Heart right ventricle (tissue), 16 donors: ENCODE measurements at regions not wholly inside any gene's neighbourhood (a gene's known extent, or its start where the extent isn't known, plus 50 kb on each side); places are given as distances from the start of the nearest gene placed in this dataset.
"Not testable (repeated sequence)": the region's sequence is repeated elsewhere in the genome, so short reads cannot be mapped to it uniquely, and the experiment has no call there.

Source experiments
- ATAC-seq, 8 donors: fragments of 200-7000 bp; cut with Tn5 transposase; one replicate each; pipeline ENCODE4 v1.9.1; 2020; ENCODE audit warnings: mild to moderate bottlenecking in 8 of 8, moderate library complexity in 8 of 8, moderate number of reproducible peaks in 1 of 8
- DNase-seq, 2 donors: peaks; one replicate each; pipeline ENCODE4 v3.0.0-alpha.2; 2020
- H3K27ac ChIP-seq, 10 donors: fragments of 200-600 bp; sonication (generic) in 2 of 10; one replicate each; pipeline versions ENCODE4 v1.5.0 to v1.8.0; 2020 to 2022; ENCODE audit warnings: mild to moderate bottlenecking in 3 of 10
- H3K27me3 ChIP-seq, 7 donors: fragments of 200-600 bp; one replicate each; pipeline ENCODE4 v1.8.0; 2021 to 2022; ENCODE audit warnings: mild to moderate bottlenecking in 2 of 7
- H3K36me3 ChIP-seq, 9 donors: fragments of 200-600 bp; sonication (generic) in 1 of 9; one replicate each; pipeline versions ENCODE4 v1.5.0 to v1.8.0; 2020 to 2022; ENCODE audit warnings: mild to moderate bottlenecking in 2 of 9
- H3K4me1 ChIP-seq, 9 donors: fragments of 200-600 bp; sonication (generic) in 1 of 9; one replicate each; pipeline versions ENCODE4 v1.5.0 to v1.8.0; 2020 to 2022; ENCODE audit warnings: mild to moderate bottlenecking in 4 of 9
- H3K4me3 ChIP-seq, 10 donors: fragments of 200-600 bp; sonication (generic) in 2 of 10; one replicate each; pipeline versions ENCODE4 v1.5.0 to v1.8.0; 2020 to 2022; ENCODE audit warnings: mild to moderate bottlenecking in 7 of 10, moderate library complexity in 2 of 10
- H3K9me3 ChIP-seq, 11 donors: fragments of 200-600 bp in 10 of 11; sonication (generic) in 2 of 11; one replicate each; pipeline versions ENCODE4 v1.5.0 to v1.8.0; 2013 to 2022; ENCODE audit warnings: mild to moderate bottlenecking in 2 of 11, control low read depth in 1 of 11, moderate library complexity in 1 of 11
- CTCF ChIP-seq, 9 donors: fragments of 200-600 bp; sonication (generic) in 2 of 9; IDR thresholded peaks; one replicate each; pipeline versions ENCODE4 v1.5.0 to v1.8.0; 2021 to 2022; ENCODE audit warnings: antibody characterized with exemption in 9 of 9, mild to moderate bottlenecking in 5 of 9, moderate library complexity in 1 of 9
- WGBS, 2 donors: extraction: QIAGEN DNeasy Blood & Tissue Kit; methylation state at CpG; one replicate each; pipeline ENCODE4 v1.1.7; 2013; ENCODE audit warnings: inconsistent platforms in 1 of 2; 5-methylcytosine and 5-hydroxymethylcytosine counted together
- intact Hi-C, 10 donors: fragments of 100-400 bp; cut with DNase I; formaldehyde crosslinking; loops; one replicate each; pipeline versions ENCODE4 v1.11.1 to v1.14.2; 2022
- donor health status: Arrhythmogenic right ventricular cardiomyopathy.
- donor health status: ischemic (EF 13 %, LVEDD 7.1; RV severe dilation, severe dysfunction).
- donor health status: healthy with polysubstance abuse.
- donor health status: DM: no; HTN: yes; CAD: no.
- donor health status: DM: no; HTN: no; CAD: no.
- donor health status: ischemic (EF 25% LVEDD 6.9; RV normal size, moderate dysfunction).
- donor health status: ischemic (EF 25% LVEDD 5.7; RV mildly dilated, moderate dysfunction).
- donor health status: healthy.
- donor health status: DM: yes; HTN: yes; CAD: no.
- donor health status: Ischemic cardiomyopathy.
- donor health status: ischemic (EF 35%, LVEDD 5.7; RV mildly dilated, moderate dysfunction).
- donor health status: nonischemic (EF 11% LVEDD 7.7; RV severe dilation, severe dysfunction).
- donor health status: DM: yes; HTN: yes; CAD: no.
- donor health status: PGD.
- donor health status: ischemic (EF 29% LVEDD 5.4; RV normal size, mild dysfunction).
- donor health status: nonischemic (EF 23%, LVEDD 6.1; RV moderate dilation, normal function).

DNA sequence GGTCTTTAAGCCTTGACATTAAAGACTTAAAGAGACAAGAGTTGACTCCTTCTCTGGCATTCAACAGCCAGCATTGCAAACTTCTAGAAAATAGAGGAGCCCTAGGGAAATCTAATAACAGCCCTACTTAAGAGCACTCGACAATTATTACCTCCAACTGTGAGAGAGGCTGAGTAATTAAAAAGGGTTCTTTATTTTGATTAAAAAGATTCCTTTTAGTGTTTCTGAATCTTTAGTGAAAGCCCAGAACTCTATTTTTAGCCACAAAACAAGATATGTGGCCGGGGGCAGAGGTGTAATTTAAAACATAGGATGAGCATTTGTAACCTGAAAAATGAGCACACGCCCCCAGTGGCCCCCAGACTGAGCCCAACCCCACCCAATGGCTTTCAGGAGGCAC is 222.3 kb downstream of the SMAD2 start:
- no peak overlapping the region for H3K4me3 ChIP-seq
- no peaks in the 10 kb centered on the region for H3K9me3 ChIP-seq
- intact Hi-C loops, result no loop called here
- 62 to 67% methylated on average over 3 of the region's 3 CpGs for WGBS, 2 donors
- no peak for TF ChIP-seq CTCF (IDR thresholded peaks at IDR 0.05)
- no peaks in the 10 kb centered on the region for H3K36me3 ChIP-seq
- no peak for DNase-seq
- no peak overlapping the region for H3K27ac ChIP-seq
- H3K4me1 ChIP-seq, result no peaks in the 10 kb centered on the region
- peaks cover 0 to 15% (median 4%) of the 10 kb centered on the region in 7 donors for H3K27me3 ChIP-seq
- ATAC-seq, result no peak

GRCh38 chr18:47701134-47701533 is 229.3 kb downstream of the SMAD2 start:
- intact Hi-C loops, result no loop called here
- Histone ChIP-seq H3K27me3 (peaks cover 0 to 37% (median 10%) of the 10 kb centered on the region in 7 donors), H3K4me3 (no peak overlapping the region), H3K4me1 (no peaks in the 10 kb centered on the region), H3K36me3 (no peaks in the 10 kb centered on the region), H3K27ac (no peak overlapping the region), H3K9me3 (no peaks in the 10 kb centered on the region)
- TF ChIP-seq CTCF (IDR thresholded peaks at IDR 0.05), result no peak
- no peak for ATAC-seq
- 86 to 88% methylated on average over 6 of the region's 6 CpGs for WGBS, 2 donors
- no peak for DNase-seq

DNA sequence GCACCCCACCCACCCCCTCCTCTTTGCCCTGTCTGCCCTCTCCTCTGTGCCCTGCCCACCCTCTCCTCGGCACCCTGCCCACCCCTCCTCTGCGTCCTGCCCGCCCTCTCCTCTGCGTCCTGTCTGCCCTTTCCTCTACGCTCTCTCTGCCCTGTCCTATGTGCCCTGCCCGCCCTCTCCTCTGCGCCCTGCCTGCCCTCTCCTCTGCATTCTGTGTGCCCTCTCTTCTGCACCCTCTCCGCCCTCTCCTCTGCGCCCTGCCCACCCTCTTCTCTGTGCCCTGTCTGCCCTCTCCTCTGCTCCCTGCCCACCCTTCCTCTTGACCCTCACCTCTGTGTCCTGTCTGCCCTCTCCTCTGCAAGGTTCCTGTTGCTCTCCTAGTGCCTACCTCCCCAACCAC is 233.6 kb downstream of the SMAD2 start:
- H3K27me3 ChIP-seq, result peaks cover 0 to 43% (median 16%) of the 10 kb centered on the region in 7 donors
- intact Hi-C loops, result no loop called here

DNA sequence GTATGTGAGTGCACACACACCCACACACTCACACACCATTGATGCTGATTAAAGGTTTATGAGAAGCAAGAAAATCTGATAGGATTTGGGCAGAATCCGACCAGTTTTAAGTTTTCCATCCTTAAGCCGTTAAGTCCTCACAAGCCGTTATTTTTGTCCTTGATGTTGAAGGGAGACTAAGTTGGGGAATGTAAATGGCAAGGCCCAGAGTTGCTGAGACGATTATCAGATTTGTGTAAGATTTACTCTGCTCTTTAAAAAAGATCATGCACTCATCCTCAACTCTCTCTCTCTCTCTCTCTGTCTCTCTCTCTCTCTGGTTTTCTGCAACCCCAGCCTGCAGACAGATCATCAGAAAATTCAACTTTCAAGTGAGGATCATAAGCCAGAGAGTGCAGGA is 238.8 kb downstream of the SMAD2 start:
- no peak for TF ChIP-seq CTCF (IDR thresholded peaks at IDR 0.05)
- Histone ChIP-seq H3K4me3 (no peak overlapping the region), H3K9me3 (no peaks in the 10 kb centered on the region), H3K27ac (no peak overlapping the region), H3K4me1 (no peaks in the 10 kb centered on the region), H3K27me3 (peaks cover 0 to 35% (median 7%) of the 10 kb centered on the region in 7 donors), H3K36me3 (no peaks in the 10 kb centered on the region)
- no peak for ATAC-seq
- 76 to 77% methylated on average over 4 of the region's 4 CpGs for WGBS, 2 donors
- no peak for DNase-seq
- intact Hi-C loops, result no loop called here

More for the DNA sequence above, 233.6 kb downstream of the SMAD2 start:
- Histone ChIP-seq H3K27ac (no peak overlapping the region), H3K36me3 (no peaks in the 10 kb centered on the region), H3K4me3 (no peak overlapping the region), H3K9me3 (no peaks in the 10 kb centered on the region), H3K4me1 (no peaks in the 10 kb centered on the region)
- no peak for TF ChIP-seq CTCF (IDR thresholded peaks at IDR 0.05)
- DNase-seq (no peak), ATAC-seq (no peak)
- 79 to 83% methylated on average over 9 of the region's 9 CpGs for WGBS, 2 donors

DNA sequence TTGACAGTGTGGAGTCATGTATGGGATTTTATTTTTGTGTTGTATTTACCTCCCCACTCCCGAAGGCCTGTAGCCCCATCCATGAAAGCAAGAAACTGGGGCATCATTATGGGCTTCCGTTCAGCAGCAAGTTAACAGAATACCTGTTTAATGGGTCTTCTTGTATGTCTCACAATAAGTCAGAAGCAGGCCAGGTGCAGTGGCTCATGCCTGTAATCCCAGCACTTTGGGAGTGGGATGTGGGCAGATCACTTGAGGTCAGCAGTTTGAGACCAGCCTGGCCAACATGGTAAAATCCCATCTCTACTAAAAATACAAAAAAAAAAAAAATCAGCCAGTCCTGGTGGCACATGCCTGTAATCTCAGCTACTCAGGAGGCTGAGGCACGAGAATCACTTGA is 239.7 kb downstream of the SMAD2 start:
- DNase-seq, intact Hi-C loops: not testable (repeated sequence)
- H3K27me3 ChIP-seq, result peaks cover 0 to 35% (median 7%) of the 10 kb centered on the region in 7 donors

More for the DNA sequence above, 239.7 kb downstream of the SMAD2 start:
- not testable (repeated sequence) for H3K27ac ChIP-seq, H3K36me3 ChIP-seq, H3K4me1 ChIP-seq, H3K9me3 ChIP-seq, ATAC-seq, H3K4me3 ChIP-seq
- WGBS, 2 donors, result 79 to 81% methylated on average over 3 of the region's 3 CpGs
